A673 (cell line): ENCODE measurements at regions not wholly inside any gene's neighbourhood (a gene's known extent, or its start where the extent isn't known, plus 50 kb on each side); places are given as distances from the start of the nearest gene placed in this dataset.

Experiments used
- BruUV-seq: library from RNA; stranded (reverse); fragments of 400-500 nt; replicated peaks from 2 replicates; lab custom pipeline; 2021; lab: Mats Ljungman, UMichigan
- CTCF ChIA-PET: fragments of 300-600 bp; sonication (Branson Sonifier 250); formaldehyde crosslinking; loops from one replicate; lab custom pipeline; 2022; ENCODE audit warnings: antibody characterized with exemption; lab: Charles Lee
- POLR2A ChIA-PET: fragments of 300-600 bp; sonication (Branson Sonifier 250); formaldehyde crosslinking; loops from one replicate; lab custom pipeline; 2022; ENCODE audit warnings: antibody characterized with exemption; ENCODE audit not compliant: low non-redundant PET; lab: Charles Lee
- DNase-seq: peaks from one replicate; pipeline ENCODE4 v3.0.0-alpha.2; 2015; ENCODE audit warnings: low spot score
- H3K27ac ChIP-seq: fragments of 200-600 bp; sonication (generic); 2 replicates; pipeline ENCODE4 v1.5.1; 2016; ENCODE audit warnings: mixed run types, low read depth, mild to moderate bottlenecking, mixed read lengths, antibody characterized with exemption, low read length; ENCODE audit not compliant: poor library complexity, severe bottlenecking
- H3K27me3 ChIP-seq: fragments of 200-600 bp; sonication (generic); replicated peaks from 2 replicates; pipeline ENCODE4 v1.6.1; 2017; ENCODE audit warnings: mixed run types, low read depth, mild to moderate bottlenecking, mixed read lengths, antibody characterized with exemption, low read length; ENCODE audit not compliant: insufficient read depth, poor library complexity
- H3K36me3 ChIP-seq: fragments of 200-600 bp; sonication (generic); 2 replicates; pipeline ENCODE4 v1.6.1; 2016; ENCODE audit warnings: mixed run types, mild to moderate bottlenecking, mixed read lengths, antibody characterized with exemption, low read length; ENCODE audit not compliant: insufficient read depth, poor library complexity, severe bottlenecking
- H3K4me1 ChIP-seq: fragments of 200-600 bp; sonication (generic); 2 replicates; pipeline ENCODE4 v1.6.1; 2017; ENCODE audit warnings: mixed run types, mild to moderate bottlenecking, mixed read lengths, antibody characterized with exemption, low read length; ENCODE audit not compliant: insufficient read depth, poor library complexity, severe bottlenecking
- H3K4me3 ChIP-seq: fragments of 200-600 bp; sonication (generic); 2 replicates; pipeline ENCODE4 v1.5.1; 2016; ENCODE audit warnings: low read depth, mixed run types, mild to moderate bottlenecking, mixed read lengths, low read length; ENCODE audit not compliant: poor library complexity, severe bottlenecking
- H3K9me3 ChIP-seq: fragments of 200-600 bp; sonication (generic); 2 replicates; pipeline ENCODE4 v1.6.1; 2016; ENCODE audit warnings: mixed run types, low read depth, mild to moderate bottlenecking, mixed read lengths, antibody characterized with exemption, low read length; ENCODE audit not compliant: poor library complexity, severe bottlenecking
- EZH2 ChIP-seq: fragments of 200-600 bp; sonication (generic); IDR thresholded peaks from 2 replicates; pipeline ENCODE4 v1.6.1; 2017; ENCODE audit warnings: borderline replicate concordance, low read depth, mild to moderate bottlenecking, mixed read lengths, antibody characterized with exemption, low read length; ENCODE audit not compliant: poor library complexity, severe bottlenecking
- intact Hi-C: fragments of 100-400 bp; cut with micrococcal nuclease; formaldehyde crosslinking; loops from one replicate; pipeline ENCODE4 v1.10.0; 2022; ENCODE audit not compliant: unreplicated experiment
- TF ChIP-seq, protein P1 (sequence below): fragments of 300-800, 200-600 bp; sonication (generic); conservative IDR thresholded peaks from 2 replicates; pipeline ENCODE4 v1.5.1; 2017; ENCODE audit warnings: low read depth, mild to moderate bottlenecking, antibody characterized with exemption, low read length, moderate library complexity, mixed read lengths

DNA sequence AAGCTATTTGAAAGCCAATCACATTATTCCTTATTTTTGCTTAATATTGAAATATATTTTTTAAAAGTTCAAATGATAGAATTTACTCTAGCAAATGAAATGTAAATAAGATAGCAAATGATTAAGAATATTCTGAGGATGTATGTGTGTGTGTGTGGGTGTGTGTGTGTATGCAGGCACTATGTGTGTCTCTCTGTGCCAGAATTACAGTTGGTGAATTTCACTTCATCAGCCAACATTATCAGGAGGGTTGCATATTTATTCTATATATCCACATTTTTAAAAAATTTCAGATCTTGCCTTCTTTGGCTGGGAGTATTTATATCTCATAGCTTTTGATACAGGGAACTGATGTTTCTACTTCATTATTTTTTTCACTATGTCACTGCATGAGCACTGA lies 274.9 kb upstream of the SOX5 start:
- Histone ChIP-seq H3K9me3 (no peaks in the 10 kb centered on the region), H3K27ac (no peak overlapping the region), H3K4me3 (no peak overlapping the region), H3K36me3 (no peaks in the 10 kb centered on the region), H3K27me3 (no peaks in the 10 kb centered on the region), H3K4me1 (peaks cover 16% of the 10 kb centered on the region)
- CTCF ChIA-PET: no interaction called here
- BruUV-seq: no TSS peak
- no peak for TF ChIP-seq EZH2
- intact Hi-C loops: no loop called here
- POLR2A ChIA-PET: interaction anchor here (0.7 kb wide), 2 partner anchors 72 to 1765 kb away, joined by 3 to 4 read pairs; no protein-coding TSS in a partner anchor
- DNase-seq: no peak

DNA sequence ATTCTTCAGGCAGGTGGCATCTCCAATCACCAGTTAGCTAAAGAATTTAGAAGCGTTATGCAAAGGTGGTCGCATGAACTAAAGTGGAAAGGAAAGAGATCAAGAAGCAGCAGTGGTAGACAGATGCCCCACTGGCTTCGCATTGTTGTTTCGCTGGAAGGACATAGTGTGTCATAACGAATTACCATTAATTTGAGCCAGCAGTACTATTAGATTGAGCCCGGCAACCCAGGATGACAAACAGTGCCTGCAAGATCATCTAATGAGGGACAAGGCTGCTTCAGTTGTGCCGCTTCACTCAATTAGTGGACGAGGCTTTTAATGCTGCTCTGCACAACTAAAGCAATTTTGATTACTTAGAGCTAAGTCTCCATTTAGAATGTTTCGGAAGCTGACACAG lies 274.5 kb upstream of the SOX5 start:
- intact Hi-C loops: no loop called here
- no peak for TF ChIP-seq EZH2
- TF ChIP-seq, protein P1, sequence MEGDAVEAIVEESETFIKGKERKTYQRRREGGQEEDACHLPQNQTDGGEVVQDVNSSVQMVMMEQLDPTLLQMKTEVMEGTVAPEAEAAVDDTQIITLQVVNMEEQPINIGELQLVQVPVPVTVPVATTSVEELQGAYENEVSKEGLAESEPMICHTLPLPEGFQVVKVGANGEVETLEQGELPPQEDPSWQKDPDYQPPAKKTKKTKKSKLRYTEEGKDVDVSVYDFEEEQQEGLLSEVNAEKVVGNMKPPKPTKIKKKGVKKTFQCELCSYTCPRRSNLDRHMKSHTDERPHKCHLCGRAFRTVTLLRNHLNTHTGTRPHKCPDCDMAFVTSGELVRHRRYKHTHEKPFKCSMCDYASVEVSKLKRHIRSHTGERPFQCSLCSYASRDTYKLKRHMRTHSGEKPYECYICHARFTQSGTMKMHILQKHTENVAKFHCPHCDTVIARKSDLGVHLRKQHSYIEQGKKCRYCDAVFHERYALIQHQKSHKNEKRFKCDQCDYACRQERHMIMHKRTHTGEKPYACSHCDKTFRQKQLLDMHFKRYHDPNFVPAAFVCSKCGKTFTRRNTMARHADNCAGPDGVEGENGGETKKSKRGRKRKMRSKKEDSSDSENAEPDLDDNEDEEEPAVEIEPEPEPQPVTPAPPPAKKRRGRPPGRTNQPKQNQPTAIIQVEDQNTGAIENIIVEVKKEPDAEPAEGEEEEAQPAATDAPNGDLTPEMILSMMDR: no peak
- Histone ChIP-seq H3K27me3 (no peaks in the 10 kb centered on the region), H3K9me3 (no peaks in the 10 kb centered on the region), H3K4me3 (no peak overlapping the region), H3K36me3 (no peaks in the 10 kb centered on the region), H3K4me1 (peaks cover 15% of the 10 kb centered on the region), H3K27ac (no peak overlapping the region)
- DNase-seq: no peak
- BruUV-seq: no TSS peak
- POLR2A ChIA-PET: interaction anchor here (0.7 kb wide), 1 partner anchor 1765 kb away, joined by 3 read pairs; no protein-coding TSS in a partner anchor
- CTCF ChIA-PET: no interaction called here

DNA sequence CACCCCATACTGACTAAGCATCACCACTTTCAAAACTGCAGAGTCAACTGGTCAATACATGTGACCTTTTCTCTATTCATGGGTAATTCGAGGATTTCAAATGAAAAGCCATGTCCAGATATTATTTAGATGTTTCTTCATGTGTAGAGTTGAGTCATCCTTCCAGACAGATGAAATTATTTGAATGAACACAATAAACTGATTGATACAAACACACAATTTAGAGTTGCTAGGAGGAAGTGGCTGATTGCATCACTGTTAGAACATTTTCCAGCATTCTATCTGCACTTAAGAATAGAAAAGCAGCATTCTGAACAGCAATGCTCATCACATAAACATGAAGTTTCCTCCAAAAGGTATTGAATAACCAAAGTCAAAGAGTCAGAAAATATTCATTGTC lies 273.5 kb upstream of the SOX5 start:
- BruUV-seq: no TSS peak
- CTCF ChIA-PET: no interaction called here
- Histone ChIP-seq H3K27ac (no peak overlapping the region), H3K36me3 (no peaks in the 10 kb centered on the region), H3K4me1 (peaks cover 14% of the 10 kb centered on the region), H3K27me3 (no peaks in the 10 kb centered on the region), H3K9me3 (no peaks in the 10 kb centered on the region), H3K4me3 (no peak overlapping the region)
- intact Hi-C loops: no loop called here
- POLR2A ChIA-PET: no interaction called here
- DNase-seq: peak; percentile 27
- TF ChIP-seq, protein P1: no peak
- no peak for TF ChIP-seq EZH2

DNA sequence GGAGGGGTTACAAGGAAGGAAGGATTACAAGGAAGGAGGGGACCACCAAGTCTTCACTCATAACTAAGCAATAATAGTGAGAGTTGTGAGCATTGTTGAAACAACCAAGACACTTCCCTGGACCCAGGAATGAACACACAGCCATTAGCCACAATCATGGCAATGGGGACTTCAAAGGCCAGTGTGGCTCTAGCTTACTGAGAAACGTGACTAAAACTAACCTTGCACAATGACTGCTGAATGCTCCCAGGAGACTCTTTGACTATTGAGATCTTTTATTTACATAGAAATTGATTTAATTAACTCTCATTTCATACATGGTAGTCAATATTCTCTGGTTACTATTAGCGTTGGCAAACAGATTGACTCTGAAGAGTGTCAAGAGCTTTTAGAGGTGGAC lies 263.0 kb upstream of the SOX5 start:
- BruUV-seq: no TSS peak
- CTCF ChIA-PET: no interaction called here

More for the DNA sequence above, 263.0 kb upstream of the SOX5 start:
- H3K9me3 ChIP-seq: no peaks in the 10 kb centered on the region
- no peak for TF ChIP-seq EZH2
- TF ChIP-seq, protein P1: no peak
- no peak overlapping the region for H3K4me3 ChIP-seq
- DNase-seq: no peak
- H3K36me3 ChIP-seq: no peaks in the 10 kb centered on the region
- H3K4me1 ChIP-seq: no peaks in the 10 kb centered on the region
- POLR2A ChIA-PET: no interaction called here
- no peaks in the 10 kb centered on the region for H3K27me3 ChIP-seq
- intact Hi-C loops: no loop called here
- H3K27ac ChIP-seq: no peak overlapping the region
